ENCODE measurements at regions not wholly inside any gene's neighbourhood (a gene's known extent, or its start where the extent isn't known, plus 50 kb on each side); places are given as distances from the start of the nearest gene placed in this dataset.

DNA sequence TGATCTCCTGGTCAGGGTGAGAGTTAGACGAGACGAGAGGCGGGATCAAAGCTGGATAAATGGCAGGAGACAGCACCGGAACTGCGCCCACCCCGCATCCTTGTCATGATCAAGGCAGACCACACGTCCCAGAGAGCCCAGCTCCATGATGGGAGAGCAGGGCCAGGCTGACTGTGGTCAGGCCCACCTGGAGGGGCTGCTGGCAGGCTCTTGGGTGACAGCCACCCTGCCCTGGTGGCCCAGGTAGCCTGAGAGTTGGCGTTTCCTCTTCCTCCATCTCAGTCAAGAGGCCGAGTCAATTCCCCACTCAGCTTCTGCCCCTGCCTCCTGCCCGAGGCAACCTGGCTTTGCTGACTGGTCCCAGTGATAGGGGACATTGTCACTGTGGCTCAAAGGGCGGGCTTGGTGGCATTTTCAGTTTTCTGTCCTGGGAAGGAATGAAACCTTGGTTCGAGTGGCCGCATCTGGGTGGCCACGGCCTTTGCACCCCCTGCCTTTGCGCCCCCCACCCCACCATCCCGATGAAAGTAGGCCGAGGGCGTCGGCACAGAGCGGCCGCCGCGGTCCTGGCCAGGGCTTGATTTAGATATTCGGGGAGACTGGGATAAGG is 60.8 kb upstream of the PPARA start:
- DNase-seq (peak; percentile 26 to 66 (median 56)), ATAC-seq (no peak)
- Histone ChIP-seq H3K4me3 (ENCODE audit: low read length) (no peak overlapping the region), H3K27ac (ENCODE audit: low read length) (peak overlapping the region; percentile 96), H3K9me3 (ENCODE audit: control insufficient read depth, low read length) (no peaks in the 10 kb centered on the region), H3K27me3 (ENCODE audit: control insufficient read depth, insufficient read depth) (no peaks in the 10 kb centered on the region), H3K4me1 (ENCODE audit: control insufficient read depth, insufficient read depth, low read length) (peaks cover 52% of the 10 kb centered on the region)
- 47% methylated on average over 24 of the region's 24 CpGs for WGBS
- intact Hi-C loops (cut with DNase I), result no loop called here

DNA sequence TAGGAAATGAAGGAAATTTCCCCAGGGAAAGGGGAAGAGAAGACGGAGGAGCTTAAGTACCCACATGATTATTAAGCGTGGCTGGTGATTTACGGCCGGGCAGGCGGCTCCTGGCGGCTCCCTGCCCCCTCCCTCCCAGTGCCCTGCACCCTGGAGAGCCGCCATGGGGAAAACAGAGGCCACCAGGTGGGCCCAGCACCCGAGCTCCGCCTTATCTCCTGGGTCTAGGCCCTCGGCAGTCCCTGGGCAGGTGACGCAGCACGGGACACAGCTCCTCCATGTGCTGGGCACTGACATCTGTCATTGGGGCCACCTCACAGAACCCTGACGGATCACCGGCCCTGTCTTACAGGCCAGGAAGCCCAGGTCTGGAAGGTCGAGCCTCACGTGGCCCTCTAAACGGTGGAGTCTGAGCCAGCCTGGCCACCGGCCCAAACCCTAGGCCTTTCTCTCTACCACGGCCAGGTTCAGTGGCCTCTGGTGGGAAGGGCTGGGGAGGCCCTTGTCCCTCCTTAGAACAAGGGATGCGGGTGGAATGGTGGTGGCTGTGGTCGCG is 60.2 kb upstream of the PPARA start:
- WGBS, result 24% methylated on average over 22 of the region's 22 CpGs
- Histone ChIP-seq H3K9me3 (ENCODE audit: control insufficient read depth, low read length) (no peaks in the 10 kb centered on the region), H3K27me3 (ENCODE audit: control insufficient read depth, insufficient read depth) (no peaks in the 10 kb centered on the region), H3K27ac (ENCODE audit: low read length) (peak overlapping the region; percentile 96), H3K4me3 (ENCODE audit: low read length) (no peak overlapping the region), H3K4me1 (ENCODE audit: control insufficient read depth, insufficient read depth, low read length) (peaks cover 56% of the 10 kb centered on the region)
- ATAC-seq (no peak), DNase-seq (peak; percentile 55 to 81 (median 79))
- intact Hi-C loops (cut with DNase I), result no loop called here

DNA sequence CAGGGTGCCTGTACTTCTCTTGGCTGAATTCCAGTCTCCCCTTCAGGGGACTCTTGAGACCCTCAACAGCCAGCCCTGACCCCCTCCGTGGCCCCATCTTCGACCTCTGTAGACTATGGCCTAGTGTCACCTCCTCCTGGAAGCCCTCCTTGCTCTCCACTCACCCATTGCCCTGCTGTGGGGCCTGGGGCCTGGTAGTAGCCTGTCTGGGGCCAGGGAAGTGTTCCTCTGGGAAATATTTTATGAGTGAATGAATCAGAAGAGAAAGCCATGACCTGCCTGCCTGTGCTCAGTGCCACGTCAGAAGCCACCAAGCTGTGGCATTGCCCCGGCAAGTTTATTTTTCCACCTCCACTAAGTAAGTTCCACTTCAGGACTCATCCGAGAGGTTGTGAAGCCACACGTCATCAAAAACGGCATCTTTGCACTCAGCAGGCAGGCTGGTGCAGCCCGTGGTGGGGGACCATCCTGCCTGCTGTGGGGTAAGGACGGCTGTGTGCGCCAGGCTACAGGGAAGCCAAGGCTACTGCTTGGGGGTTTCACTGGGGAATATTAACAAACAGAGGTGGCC is 59.6 kb upstream of the PPARA start:
- intact Hi-C loops (cut with DNase I), result no loop called here

DNA sequence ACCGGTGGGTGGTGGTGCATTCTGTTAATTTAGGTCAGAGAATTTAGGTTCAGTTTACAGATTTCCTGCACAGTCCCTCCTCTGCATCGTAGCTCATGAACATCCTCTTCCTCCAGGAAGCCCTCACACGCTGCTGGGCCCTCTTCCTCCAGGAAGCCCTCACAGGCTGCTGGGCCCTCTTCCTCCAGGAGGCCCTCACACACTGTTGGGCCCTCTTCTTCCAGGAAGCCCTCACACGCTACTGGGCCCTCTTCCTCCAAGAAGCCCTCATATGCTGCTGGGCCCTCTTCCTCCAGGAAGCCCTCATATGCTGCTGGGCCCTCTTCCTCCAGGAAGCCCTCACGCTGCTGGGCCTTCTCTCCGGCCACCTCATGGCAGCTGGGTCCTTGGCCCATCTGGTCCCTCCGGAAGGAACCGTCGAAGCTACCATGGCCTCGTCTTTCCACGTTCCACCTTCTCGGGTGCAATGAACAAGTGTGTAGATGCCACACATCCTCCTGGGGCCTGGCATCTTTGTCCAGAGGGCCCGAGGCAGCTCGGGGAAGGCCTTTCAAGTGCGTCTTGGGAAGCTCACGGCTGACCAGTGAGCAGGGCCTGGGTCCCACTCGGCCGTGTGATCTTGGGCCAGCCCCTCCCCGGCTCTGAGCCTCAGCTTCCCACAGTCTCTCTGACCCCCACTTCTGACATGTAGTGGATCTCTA is 58.9 kb upstream of the PPARA start:
- no peaks in the 10 kb centered on the region for H3K27me3 ChIP-seq (ENCODE audit: control insufficient read depth, insufficient read depth)
- DNase-seq, result peak in 2 of 3 donors; percentile 43 to 52
- intact Hi-C loops (cut with DNase I), result no loop called here
- no peaks in the 10 kb centered on the region for H3K9me3 ChIP-seq (ENCODE audit: control insufficient read depth, low read length)
- peak overlapping the region; percentile 96 for H3K27ac ChIP-seq (ENCODE audit: low read length)
- H3K4me1 ChIP-seq (ENCODE audit: control insufficient read depth, insufficient read depth, low read length), result peaks cover 48% of the 10 kb centered on the region
- no peak for ATAC-seq
- whole genome bisulfite sequencing, result 73% methylated on average over 19 of the region's 19 CpGs
- no peak overlapping the region for H3K4me3 ChIP-seq (ENCODE audit: low read length)

More for the DNA sequence above, 59.6 kb upstream of the PPARA start:
- ATAC-seq, result no peak
- Histone ChIP-seq H3K27me3 (ENCODE audit: control insufficient read depth, insufficient read depth) (no peaks in the 10 kb centered on the region), H3K9me3 (ENCODE audit: control insufficient read depth, low read length) (no peaks in the 10 kb centered on the region), H3K4me1 (ENCODE audit: control insufficient read depth, insufficient read depth, low read length) (peaks cover 54% of the 10 kb centered on the region), H3K4me3 (ENCODE audit: low read length) (no peak overlapping the region), H3K27ac (ENCODE audit: low read length) (peak overlapping the region; percentile 96)
- WGBS, result 50% methylated on average over 10 of the region's 10 CpGs
- DNase-seq, result peak in 1 of 3 donors; percentile 20

DNA sequence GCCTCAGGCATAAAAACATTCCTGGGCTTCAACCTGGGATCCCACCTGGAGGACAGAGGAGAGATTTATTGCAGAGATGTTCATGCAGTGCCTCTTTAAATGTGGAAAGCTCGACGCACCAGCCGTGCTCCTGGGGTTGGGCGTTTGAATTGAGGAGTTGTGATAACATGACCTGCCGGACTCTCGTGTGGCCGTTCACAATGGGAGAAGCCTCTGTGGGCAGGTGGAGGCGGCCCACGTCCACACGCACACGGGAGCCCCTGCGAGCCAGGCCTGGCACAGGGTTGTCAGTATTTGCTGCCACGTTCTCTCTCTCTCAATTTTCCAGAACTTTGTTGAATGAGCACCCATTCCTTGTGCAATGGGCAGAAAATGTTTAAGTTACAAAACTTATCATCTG is 58.3 kb upstream of the PPARA start:
- ATAC-seq (no peak), DNase-seq (peak; percentile 7 to 33 (median 31))
- intact Hi-C loops (cut with DNase I), result no loop called here
- H3K27ac ChIP-seq (ENCODE audit: low read length), result peak overlapping the region; percentile 96
- H3K4me1 ChIP-seq (ENCODE audit: control insufficient read depth, insufficient read depth, low read length), result peaks cover 45% of the 10 kb centered on the region
- WGBS, result 44% methylated on average over 13 of the region's 13 CpGs
- no peaks in the 10 kb centered on the region for H3K9me3 ChIP-seq (ENCODE audit: control insufficient read depth, low read length)
- no peak overlapping the region for H3K4me3 ChIP-seq (ENCODE audit: low read length)
- H3K27me3 ChIP-seq (ENCODE audit: control insufficient read depth, insufficient read depth), result no peaks in the 10 kb centered on the region

DNA sequence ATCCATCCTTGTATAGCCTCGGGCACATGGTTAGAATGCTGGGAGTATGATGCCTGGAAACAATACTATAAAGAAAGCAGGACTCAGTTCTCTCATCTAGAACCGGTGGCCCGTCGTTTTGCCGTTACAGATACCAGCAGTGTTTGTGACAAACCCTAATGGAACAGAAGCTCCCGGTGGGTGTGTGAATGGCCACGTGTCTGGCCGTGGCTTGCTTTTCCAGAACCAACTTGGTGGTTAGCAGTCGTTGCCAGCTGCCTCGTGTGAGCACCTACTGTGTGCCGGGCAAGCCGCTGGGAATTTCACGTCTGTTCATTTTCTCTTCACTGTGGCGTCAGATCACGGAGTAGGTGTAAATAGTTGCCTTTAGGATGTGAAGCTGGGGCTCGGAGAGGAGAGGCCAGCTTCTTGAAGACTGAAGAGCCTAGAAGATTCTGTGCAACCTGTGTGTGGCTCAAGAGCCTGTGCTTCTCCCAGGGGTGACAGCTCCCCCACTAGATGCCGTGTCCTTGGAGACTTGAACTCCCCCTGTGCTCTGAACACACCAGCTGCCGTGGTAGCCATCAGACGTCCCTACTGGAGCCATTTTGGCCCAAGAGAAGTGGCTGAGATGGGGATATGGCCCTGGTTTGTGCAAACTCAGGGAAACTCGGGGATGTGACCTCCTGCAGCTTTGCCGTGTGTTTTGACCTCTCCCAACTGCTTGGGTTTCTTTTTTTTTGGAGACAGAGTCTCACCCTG is 57.5 kb upstream of the PPARA start:
- intact Hi-C loops (cut with DNase I), result no loop called here

DNA sequence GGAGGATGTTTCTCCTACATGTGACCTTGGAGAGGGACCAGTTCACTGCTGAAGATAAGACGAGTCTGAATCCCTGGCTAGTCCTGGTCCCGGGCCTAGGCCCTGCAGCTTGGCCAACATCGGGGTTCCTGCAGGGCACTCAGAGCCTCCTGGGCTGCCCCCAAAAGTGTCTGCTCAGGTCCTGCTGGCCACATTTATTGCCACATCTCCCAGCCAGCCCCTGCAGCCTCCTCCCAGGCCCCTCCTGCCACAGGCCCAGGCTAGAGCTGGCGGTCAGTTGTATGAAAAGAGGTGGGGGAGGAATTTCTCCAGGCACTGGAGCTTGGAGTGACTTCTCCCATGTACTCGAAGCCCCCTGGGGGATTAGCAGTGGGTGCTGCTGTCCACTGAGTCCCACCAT is 56.5 kb upstream of the PPARA start:
- intact Hi-C loops (cut with DNase I), result no loop called here
- Histone ChIP-seq H3K9me3 (ENCODE audit: control insufficient read depth, low read length) (no peaks in the 10 kb centered on the region), H3K4me3 (ENCODE audit: low read length) (no peak overlapping the region), H3K27ac (ENCODE audit: low read length) (peak overlapping the region; percentile 15), H3K4me1 (ENCODE audit: control insufficient read depth, insufficient read depth, low read length) (peaks cover 39% of the 10 kb centered on the region), H3K27me3 (ENCODE audit: control insufficient read depth, insufficient read depth) (no peaks in the 10 kb centered on the region)
- ATAC-seq (no peak), DNase-seq (peak in 2 of 3 donors; percentile 38 to 52)
- WGBS, result 48% methylated on average over 5 of the region's 5 CpGs

More for the DNA sequence above, 57.5 kb upstream of the PPARA start:
- WGBS, result 44% methylated on average over 21 of the region's 21 CpGs
- peak; percentile 17 to 43 (median 34) for DNase-seq
- Histone ChIP-seq H3K27ac (ENCODE audit: low read length) (peak overlapping the region; percentile 48), H3K4me3 (ENCODE audit: low read length) (no peak overlapping the region), H3K4me1 (ENCODE audit: control insufficient read depth, insufficient read depth, low read length) (peaks cover 39% of the 10 kb centered on the region), H3K27me3 (ENCODE audit: control insufficient read depth, insufficient read depth) (no peaks in the 10 kb centered on the region), H3K9me3 (ENCODE audit: control insufficient read depth, low read length) (no peaks in the 10 kb centered on the region)
- no peak for ATAC-seq

DNA sequence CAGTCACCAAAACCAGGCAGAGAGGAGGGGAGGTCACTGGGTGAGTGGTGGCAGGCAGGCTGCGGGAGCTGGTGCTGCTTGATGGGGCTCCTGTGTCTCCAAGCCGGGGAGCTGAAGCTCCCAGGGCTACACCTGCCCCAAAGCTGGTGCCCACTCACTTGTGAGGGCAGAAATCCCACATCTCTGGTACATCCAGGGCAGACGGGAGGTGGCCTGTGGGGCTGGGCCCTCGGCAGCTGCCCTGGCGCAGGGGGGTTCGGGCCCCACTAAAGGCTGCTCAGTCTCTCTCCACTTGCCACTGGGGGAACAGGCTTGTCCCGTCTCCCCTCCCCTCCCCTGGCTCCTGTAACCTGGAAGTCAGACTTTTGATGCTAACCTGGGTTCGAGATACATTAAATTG is 55.6 kb upstream of the PPARA start:
- H3K4me3 ChIP-seq (ENCODE audit: low read length), result no peak overlapping the region
- intact Hi-C loops (cut with DNase I), result no loop called here
- no peaks in the 10 kb centered on the region for H3K9me3 ChIP-seq (ENCODE audit: control insufficient read depth, low read length)
- ATAC-seq, result no peak
- peaks cover 30% of the 10 kb centered on the region for H3K4me1 ChIP-seq (ENCODE audit: control insufficient read depth, insufficient read depth, low read length)
- WGBS, result 81% methylated on average over 8 of the region's 8 CpGs
- H3K27ac ChIP-seq (ENCODE audit: low read length), result peak overlapping the region; percentile 37
- peak in 2 of 3 donors; percentile 22 to 36 for DNase-seq
- no peaks in the 10 kb centered on the region for H3K27me3 ChIP-seq (ENCODE audit: control insufficient read depth, insufficient read depth)

DNA sequence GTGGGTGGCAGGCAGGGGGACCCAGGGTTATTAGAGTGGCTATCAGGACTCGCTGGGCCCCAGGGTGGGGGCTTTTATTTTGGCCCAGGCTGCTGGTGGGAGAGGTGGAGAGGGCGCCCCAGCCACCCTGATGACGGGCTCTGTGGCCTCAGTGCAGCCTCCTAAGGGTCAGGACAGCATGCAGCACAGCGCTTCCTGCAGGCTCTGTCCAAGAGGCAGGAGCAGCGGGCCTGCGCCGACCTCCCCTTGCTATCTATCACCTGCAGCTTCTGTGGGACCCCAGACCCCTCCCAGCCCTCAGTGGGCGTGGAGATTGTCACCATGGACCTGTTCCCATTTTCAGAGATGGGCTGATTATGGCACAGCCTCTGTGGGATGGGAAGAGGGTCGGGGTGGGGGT is 54.3 kb upstream of the PPARA start:
- H3K4me1 ChIP-seq (ENCODE audit: control insufficient read depth, insufficient read depth, low read length), result peaks cover 21% of the 10 kb centered on the region
- no peak for ATAC-seq
- no peak overlapping the region for H3K4me3 ChIP-seq (ENCODE audit: low read length)
- no peaks in the 10 kb centered on the region for H3K27me3 ChIP-seq (ENCODE audit: control insufficient read depth, insufficient read depth)
- WGBS, result 73% methylated on average over 9 of the region's 9 CpGs
- intact Hi-C loops (cut with DNase I), result no loop called here
- no peak overlapping the region for H3K27ac ChIP-seq (ENCODE audit: low read length)
- H3K9me3 ChIP-seq (ENCODE audit: control insufficient read depth, low read length), result no peaks in the 10 kb centered on the region
- DNase-seq, result peak in 2 of 3 donors; percentile 49 to 53

DNA sequence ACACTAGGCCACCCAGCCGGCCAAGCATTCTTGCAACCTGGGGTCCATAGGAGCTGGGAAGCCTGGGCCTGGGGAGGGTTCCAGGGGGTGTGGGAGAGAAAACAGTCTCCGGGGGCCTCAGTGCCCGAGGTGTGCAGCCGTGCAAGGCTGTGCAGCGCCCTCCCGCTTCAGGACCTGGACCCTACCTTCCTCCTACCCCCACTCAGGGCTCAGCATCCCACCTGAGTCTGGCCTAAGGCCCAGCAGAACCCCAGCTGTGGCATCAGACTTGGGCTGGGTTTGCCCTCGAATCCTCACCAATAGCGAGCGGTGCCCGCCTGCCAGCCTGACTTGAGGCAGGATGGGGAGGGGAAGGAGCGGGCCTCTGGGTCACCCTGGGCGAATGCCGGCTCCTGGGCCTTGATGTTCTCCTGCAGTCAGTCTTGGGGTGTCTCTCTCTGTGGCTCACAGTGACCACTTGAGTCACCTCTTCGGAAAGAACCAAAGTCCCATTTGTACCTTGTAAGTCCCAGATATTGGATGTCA is 53.6 kb upstream of the PPARA start:
- intact Hi-C loops (cut with DNase I), result no loop called here
- Histone ChIP-seq H3K9me3 (ENCODE audit: control insufficient read depth, low read length) (no peaks in the 10 kb centered on the region), H3K4me3 (ENCODE audit: low read length) (no peak overlapping the region), H3K27ac (ENCODE audit: low read length) (no peak overlapping the region), H3K27me3 (ENCODE audit: control insufficient read depth, insufficient read depth) (no peaks in the 10 kb centered on the region), H3K4me1 (ENCODE audit: control insufficient read depth, insufficient read depth, low read length) (peaks cover 21% of the 10 kb centered on the region)
- no peak for ATAC-seq
- DNase-seq, result peak in 1 of 3 donors; percentile 53
- 83% methylated on average over 14 of the region's 14 CpGs for WGBS
